Sciatic nerve (tissue), 2 donors: ENCODE measurements at regions not wholly inside any gene's neighbourhood (a gene's known extent, or its start where the extent isn't known, plus 50 kb on each side); places are given as distances from the start of the nearest gene placed in this dataset.
"Not testable (repeated sequence)": the region's sequence is repeated elsewhere in the genome, so short reads cannot be mapped to it uniquely, and the experiment has no call there.

ENCODE experiments used
- ATAC-seq: fragments of 200-7000 bp; cut with Tn5 transposase; one replicate; pipeline ENCODE4 v1.9.1; 2020; ENCODE audit warnings: mild to moderate bottlenecking, moderate library complexity
- DNase-seq: peaks from one replicate; pipeline ENCODE4 v3.0.0-alpha.2; 2020; ENCODE audit warnings: low spot score
- intact Hi-C: fragments of 100-400 bp; cut with DNase I; formaldehyde crosslinking; loops from one replicate; pipeline ENCODE4 v1.14.2; 2022
- donor health status: DM: no; HTN: no; CAD: no.
- donor health status: DM: no; HTN: no; CAD: no.

- no peak for ATAC-seq
- DNase-seq: no peak
- intact Hi-C loops: no loop called here
Observed at GRCh38 chr3:5948084-5948483, 760.6 kb downstream of the EDEM1 start.

GRCh38 chr3:5951026-5951425 lies 763.5 kb downstream of the EDEM1 start:
- DNase-seq (no peak), ATAC-seq (no peak)
- intact Hi-C loops: no loop called here

GRCh38 chr3:5972586-5972985 lies 785.1 kb downstream of the EDEM1 start:
- DNase-seq: no peak
- peak; percentile 54 for ATAC-seq
- intact Hi-C loops: no loop called here

GRCh38 chr3:5974630-5975322 lies 787.3 kb downstream of the EDEM1 start:
- intact Hi-C loops: no loop called here
- ATAC-seq (peak; percentile 62), DNase-seq (no peak)

- intact Hi-C loops: no loop called here
- ATAC-seq (no peak), DNase-seq (no peak)
Observed at GRCh38 chr3:5977331-5977730, 789.8 kb downstream of the EDEM1 start.

- DNase-seq (no peak), ATAC-seq (no peak)
- intact Hi-C loops: no loop called here
Observed at GRCh38 chr3:5980475-5980874, 793.0 kb downstream of the EDEM1 start.

- DNase-seq (no peak), ATAC-seq (no peak)
- intact Hi-C loops: no loop called here
Observed at GRCh38 chr3:5994651-5995050, 807.1 kb downstream of the EDEM1 start.

GRCh38 chr3:6018456-6018855 lies 830.9 kb downstream of the EDEM1 start:
- intact Hi-C loops: no loop called here
- DNase-seq (no peak), ATAC-seq (no peak)

- intact Hi-C loops: no loop called here
- ATAC-seq (no peak), DNase-seq (no peak)
Observed at GRCh38 chr3:6022621-6023020, 835.1 kb downstream of the EDEM1 start.

GRCh38 chr3:6025032-6025431 lies 835.9 kb upstream of the GRM7 start:
- DNase-seq: no peak
- ATAC-seq: no peak
- intact Hi-C loops: no loop called here

- intact Hi-C loops, ATAC-seq, DNase-seq: not testable (repeated sequence)
Observed at GRCh38 chr3:6030648-6031047, 830.3 kb upstream of the GRM7 start.

GRCh38 chr3:6035626-6036025 lies 825.3 kb upstream of the GRM7 start:
- ATAC-seq (no peak), DNase-seq (no peak)
- intact Hi-C loops: no loop called here

GRCh38 chr3:6039971-6040370 lies 820.9 kb upstream of the GRM7 start:
- intact Hi-C loops: no loop called here
- DNase-seq (no peak), ATAC-seq (no peak)

GRCh38 chr3:6041894-6042293 lies 819.0 kb upstream of the GRM7 start:
- no peak for ATAC-seq
- intact Hi-C loops: no loop called here
- no peak for DNase-seq

GRCh38 chr3:6047016-6047415 lies 813.9 kb upstream of the GRM7 start:
- ATAC-seq: no peak
- intact Hi-C loops: no loop called here
- no peak for DNase-seq

GRCh38 chr3:6060251-6060650 lies 800.7 kb upstream of the GRM7 start:
- DNase-seq: no peak

GRCh38 chr3:6062261-6063187 lies 798.4 kb upstream of the GRM7 start:
- DNase-seq: no peak
- no peak for ATAC-seq
- intact Hi-C loops: no loop called here

More at GRCh38 chr3:6060251-6060650, 800.7 kb upstream of the GRM7 start:
- intact Hi-C loops: no loop called here
- ATAC-seq: no peak

- DNase-seq (no peak), ATAC-seq (no peak)
- intact Hi-C loops: no loop called here
Observed at GRCh38 chr3:6066397-6066796, 794.5 kb upstream of the GRM7 start.

- DNase-seq, intact Hi-C loops, ATAC-seq: not testable (repeated sequence)
Observed at GRCh38 chr3:6066868-6067578, 793.9 kb upstream of the GRM7 start.

- ATAC-seq (no peak), DNase-seq (no peak)
- intact Hi-C loops: no loop called here
Observed at GRCh38 chr3:6074952-6075351, 786.0 kb upstream of the GRM7 start.
